ENCODE measurements at regions not wholly inside any gene's neighbourhood (a gene's known extent, or its start where the extent isn't known, plus 50 kb on each side); places are given as distances from the start of the nearest gene placed in this dataset.

- no peaks in the 10 kb centered on the region for H3K4me1 Mint-ChIP-seq (ENCODE audit: low read depth)
- no peak for ATAC-seq
- H3K4me3 Mint-ChIP-seq = no peak overlapping the region
- H3K36me3 Mint-ChIP-seq (ENCODE audit: insufficient read depth) = no peaks in the 10 kb centered on the region
- DNase-seq = no peak
- no peaks in the 10 kb centered on the region for H3K27me3 Mint-ChIP-seq (ENCODE audit: low read depth)
- H3K9me3 Mint-ChIP-seq = peaks cover 7% of the 10 kb centered on the region
Observed at GRCh38 chrX:4841216-4841745, 1127.8 kb upstream of the PRKX start.

GRCh38 chrX:4831574-4831973 lies 1118.1 kb upstream of the PRKX start:
- ATAC-seq (no peak), DNase-seq (no peak)
- Mint-ChIP-seq H3K36me3 (ENCODE audit: insufficient read depth) (no peaks in the 10 kb centered on the region), H3K4me1 (ENCODE audit: low read depth) (no peaks in the 10 kb centered on the region), H3K27me3 (ENCODE audit: low read depth) (no peaks in the 10 kb centered on the region), H3K9me3 (peaks cover 3% of the 10 kb centered on the region), H3K4me3 (no peak overlapping the region)

- peaks cover 3% of the 10 kb centered on the region for H3K9me3 Mint-ChIP-seq
- no peaks in the 10 kb centered on the region for H3K36me3 Mint-ChIP-seq (ENCODE audit: insufficient read depth)
- DNase-seq (no peak), ATAC-seq (no peak)
- H3K4me3 Mint-ChIP-seq = no peak overlapping the region
- no peaks in the 10 kb centered on the region for H3K27me3 Mint-ChIP-seq (ENCODE audit: low read depth)
- no peaks in the 10 kb centered on the region for H3K4me1 Mint-ChIP-seq (ENCODE audit: low read depth)
Observed at GRCh38 chrX:4830880-4831557, 1117.6 kb upstream of the PRKX start.

GRCh38 chrX:4825550-4825949 lies 1112.1 kb upstream of the PRKX start:
- ATAC-seq = no peak
- no peak for DNase-seq
- H3K27me3 Mint-ChIP-seq (ENCODE audit: low read depth) = no peaks in the 10 kb centered on the region
- no peaks in the 10 kb centered on the region for H3K4me1 Mint-ChIP-seq (ENCODE audit: low read depth)
- no peaks in the 10 kb centered on the region for H3K36me3 Mint-ChIP-seq (ENCODE audit: insufficient read depth)
- H3K9me3 Mint-ChIP-seq = peaks cover 13% of the 10 kb centered on the region
- H3K4me3 Mint-ChIP-seq = no peak overlapping the region

GRCh38 chrX:4809571-4809970 lies 1096.1 kb upstream of the PRKX start:
- ATAC-seq (no peak), DNase-seq (no peak)
- no peaks in the 10 kb centered on the region for H3K9me3 Mint-ChIP-seq
- H3K27me3 Mint-ChIP-seq (ENCODE audit: low read depth) = no peaks in the 10 kb centered on the region
- no peak overlapping the region for H3K4me3 Mint-ChIP-seq
- H3K36me3 Mint-ChIP-seq (ENCODE audit: insufficient read depth) = no peaks in the 10 kb centered on the region
- H3K4me1 Mint-ChIP-seq (ENCODE audit: low read depth) = no peaks in the 10 kb centered on the region

GRCh38 chrX:4805502-4805901 lies 1092.1 kb upstream of the PRKX start:
- Mint-ChIP-seq H3K4me1 (ENCODE audit: low read depth) (no peaks in the 10 kb centered on the region), H3K27me3 (ENCODE audit: low read depth) (no peaks in the 10 kb centered on the region), H3K4me3 (no peak overlapping the region), H3K36me3 (ENCODE audit: insufficient read depth) (no peaks in the 10 kb centered on the region), H3K9me3 (no peaks in the 10 kb centered on the region)
- ATAC-seq (no peak), DNase-seq (no peak)

GRCh38 chrX:4800756-4801155 lies 1087.3 kb upstream of the PRKX start:
- no peaks in the 10 kb centered on the region for H3K9me3 Mint-ChIP-seq
- DNase-seq = no peak

GRCh38 chrX:4787971-4788370 lies 1074.5 kb upstream of the PRKX start:
- no peaks in the 10 kb centered on the region for H3K9me3 Mint-ChIP-seq
- H3K4me3 Mint-ChIP-seq = no peak overlapping the region
- H3K4me1 Mint-ChIP-seq (ENCODE audit: low read depth) = no peaks in the 10 kb centered on the region
- H3K27me3 Mint-ChIP-seq (ENCODE audit: low read depth) = no peaks in the 10 kb centered on the region
- no peaks in the 10 kb centered on the region for H3K36me3 Mint-ChIP-seq (ENCODE audit: insufficient read depth)
- DNase-seq (no peak), ATAC-seq (no peak)

More at GRCh38 chrX:4800756-4801155, 1087.3 kb upstream of the PRKX start:
- H3K4me1 Mint-ChIP-seq (ENCODE audit: low read depth) = no peaks in the 10 kb centered on the region
- no peaks in the 10 kb centered on the region for H3K27me3 Mint-ChIP-seq (ENCODE audit: low read depth)
- no peaks in the 10 kb centered on the region for H3K36me3 Mint-ChIP-seq (ENCODE audit: insufficient read depth)
- no peak overlapping the region for H3K4me3 Mint-ChIP-seq
- no peak for ATAC-seq

- no peaks in the 10 kb centered on the region for H3K27me3 Mint-ChIP-seq (ENCODE audit: low read depth)
Observed at GRCh38 chrX:4764888-4765287, 1051.4 kb upstream of the PRKX start.

GRCh38 chrX:4762196-4762595 lies 1048.7 kb upstream of the PRKX start:
- Mint-ChIP-seq H3K36me3 (ENCODE audit: insufficient read depth) (no peaks in the 10 kb centered on the region), H3K27me3 (ENCODE audit: low read depth) (no peaks in the 10 kb centered on the region), H3K4me3 (no peak overlapping the region), H3K9me3 (no peaks in the 10 kb centered on the region), H3K4me1 (ENCODE audit: low read depth) (no peaks in the 10 kb centered on the region)
- ATAC-seq = no peak
- no peak for DNase-seq

More at GRCh38 chrX:4764888-4765287, 1051.4 kb upstream of the PRKX start:
- DNase-seq = no peak
- Mint-ChIP-seq H3K4me1 (ENCODE audit: low read depth) (no peaks in the 10 kb centered on the region), H3K36me3 (ENCODE audit: insufficient read depth) (no peaks in the 10 kb centered on the region), H3K4me3 (no peak overlapping the region), H3K9me3 (no peaks in the 10 kb centered on the region)
- ATAC-seq = no peak

- ATAC-seq (no peak), DNase-seq (no peak)
- H3K27me3 Mint-ChIP-seq (ENCODE audit: low read depth) = no peaks in the 10 kb centered on the region
- H3K4me1 Mint-ChIP-seq (ENCODE audit: low read depth) = no peaks in the 10 kb centered on the region
- H3K4me3 Mint-ChIP-seq = peak overlapping the region; percentile 21
- H3K36me3 Mint-ChIP-seq (ENCODE audit: insufficient read depth) = no peaks in the 10 kb centered on the region
- no peaks in the 10 kb centered on the region for H3K9me3 Mint-ChIP-seq
Observed at GRCh38 chrX:4754878-4755604, 1041.6 kb upstream of the PRKX start.

- ATAC-seq = no peak
Observed at GRCh38 chrX:4741024-4741423, 1027.6 kb upstream of the PRKX start.

GRCh38 chrX:4735299-4735698 lies 1021.9 kb upstream of the PRKX start:
- no peaks in the 10 kb centered on the region for H3K9me3 Mint-ChIP-seq

More at GRCh38 chrX:4741024-4741423, 1027.6 kb upstream of the PRKX start:
- Mint-ChIP-seq H3K36me3 (ENCODE audit: insufficient read depth) (no peaks in the 10 kb centered on the region), H3K27me3 (ENCODE audit: low read depth) (no peaks in the 10 kb centered on the region), H3K4me3 (no peak overlapping the region), H3K4me1 (ENCODE audit: low read depth) (no peaks in the 10 kb centered on the region), H3K9me3 (no peaks in the 10 kb centered on the region)
- DNase-seq = no peak

GRCh38 chrX:4710618-4711433 lies 997.4 kb upstream of the PRKX start:
- ATAC-seq = no peak
- DNase-seq = no peak

More at GRCh38 chrX:4735299-4735698, 1021.9 kb upstream of the PRKX start:
- Mint-ChIP-seq H3K27me3 (ENCODE audit: low read depth) (no peaks in the 10 kb centered on the region), H3K4me1 (ENCODE audit: low read depth) (no peaks in the 10 kb centered on the region), H3K36me3 (ENCODE audit: insufficient read depth) (no peaks in the 10 kb centered on the region), H3K4me3 (no peak overlapping the region)
- no peak for DNase-seq
- ATAC-seq = no peak

More at GRCh38 chrX:4710618-4711433, 997.4 kb upstream of the PRKX start:
- Mint-ChIP-seq H3K27me3 (ENCODE audit: low read depth) (no peaks in the 10 kb centered on the region), H3K4me3 (no peak overlapping the region), H3K36me3 (ENCODE audit: insufficient read depth) (no peaks in the 10 kb centered on the region), H3K4me1 (ENCODE audit: low read depth) (peaks cover 1% of the 10 kb centered on the region), H3K9me3 (no peaks in the 10 kb centered on the region)
